G401.6 (cell line): ENCODE measurements at regions not wholly inside any gene's neighbourhood (a gene's known extent, or its start where the extent isn't known, plus 50 kb on each side); places are given as distances from the start of the nearest gene placed in this dataset.
A peak's percentile ranks its signal among the peaks of the same experiment; 100 is the strongest.

Source experiments
- FAIRE-seq: peaks from 2 replicates; lab custom pipeline; 2012; peaks lifted over from hg19 to GRCh38; lab: Jason Lieb, UNC

- FAIRE-seq: no peak
These were observed 293.7 kb downstream of the BTG1 start for GRCh38 chr12:91851741-91852477.

GRCh38 chr12:91846466-91847055 lies 299.1 kb downstream of the BTG1 start:
- FAIRE-seq: no peak

DNA sequence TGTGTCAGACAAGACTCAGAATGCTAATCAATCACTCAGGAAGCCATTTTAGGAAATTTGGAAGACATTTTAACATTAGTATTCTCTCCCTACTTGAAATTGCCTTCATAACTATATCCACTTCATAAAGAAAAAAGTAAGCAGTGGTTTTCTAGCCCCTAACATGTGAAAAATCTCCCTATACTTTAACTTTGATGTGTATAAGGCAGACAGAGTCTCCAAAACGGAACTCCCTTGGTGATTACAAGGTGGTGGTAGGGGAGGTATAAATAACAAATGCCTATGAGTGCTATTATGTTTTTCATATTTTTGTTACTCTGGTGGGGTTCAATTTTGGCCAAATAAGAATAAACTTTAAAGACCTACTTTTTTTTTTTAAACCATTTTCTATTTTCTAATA lies 300.3 kb downstream of the BTG1 start:
- no peak for FAIRE-seq

DNA sequence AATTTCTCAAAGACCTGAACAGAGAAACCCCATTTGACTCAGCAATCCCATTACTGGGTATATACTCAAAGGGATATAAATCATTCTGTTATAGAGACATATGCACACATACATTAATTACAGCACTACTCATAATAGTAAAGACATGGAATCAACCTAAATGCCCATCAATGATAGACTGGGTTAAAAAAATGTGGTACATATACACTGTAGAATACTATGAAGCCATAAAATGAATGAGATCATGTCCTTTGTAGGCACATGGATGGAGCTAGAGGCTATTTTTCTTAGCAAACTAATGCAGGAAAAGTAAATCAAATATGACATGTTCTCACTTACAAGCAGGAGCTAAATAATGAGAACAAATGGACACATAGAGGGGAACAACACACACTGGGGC lies 303.8 kb downstream of the BTG1 start:
- no peak for FAIRE-seq

DNA sequence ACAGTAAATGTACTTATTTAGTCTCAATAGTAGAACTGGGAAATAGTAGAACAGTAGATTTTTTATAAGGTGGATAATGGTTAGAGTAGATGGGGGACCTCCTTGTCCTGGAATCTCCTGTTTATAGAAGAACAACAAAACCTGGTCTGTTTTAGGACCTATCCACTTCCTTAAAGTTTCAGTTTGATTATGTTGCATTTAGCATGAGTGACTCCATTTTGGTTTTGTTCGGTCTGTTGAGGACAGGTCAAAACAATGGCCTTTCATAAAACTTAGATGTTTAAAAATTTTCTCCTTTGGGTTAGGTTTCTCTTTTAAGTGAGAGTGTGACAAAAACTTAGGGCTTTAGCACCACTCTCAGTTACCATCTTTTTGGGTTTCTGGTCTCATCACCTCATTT lies 308.9 kb downstream of the BTG1 start:
- FAIRE-seq: no peak

- FAIRE-seq: no peak
These were observed 309.4 kb downstream of the BTG1 start for GRCh38 chr12:91836264-91836663.

- no peak for FAIRE-seq
These were observed 310.0 kb downstream of the BTG1 start for GRCh38 chr12:91835693-91836092.

DNA sequence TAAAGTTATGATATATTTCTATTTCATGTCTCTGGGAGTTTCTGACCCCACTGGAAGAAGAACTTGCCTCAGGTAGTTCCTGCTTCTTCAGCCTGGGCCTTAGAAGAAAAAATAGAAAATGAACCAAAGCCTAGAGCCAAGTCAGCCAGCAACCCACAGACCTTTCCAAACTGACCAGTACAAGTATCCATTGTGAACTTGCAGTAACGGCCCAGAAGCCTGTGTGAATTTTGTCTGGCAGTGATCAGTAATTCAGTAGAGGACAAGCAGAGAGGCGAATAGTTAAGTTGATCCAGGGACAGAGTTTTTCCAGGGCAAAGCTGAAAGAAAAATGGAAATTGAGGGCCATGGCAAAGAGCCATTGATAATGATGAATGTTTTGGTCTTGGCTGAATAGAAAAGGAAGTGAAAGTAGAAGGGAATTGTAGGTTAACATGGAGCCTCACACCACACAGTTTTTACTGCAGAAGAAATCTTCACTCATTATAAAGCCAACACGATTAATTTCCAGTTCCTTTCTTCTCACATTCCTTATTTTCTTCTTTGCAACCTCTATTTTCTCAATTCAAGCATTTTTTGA lies 311.8 kb downstream of the BTG1 start:
- no peak for FAIRE-seq

DNA sequence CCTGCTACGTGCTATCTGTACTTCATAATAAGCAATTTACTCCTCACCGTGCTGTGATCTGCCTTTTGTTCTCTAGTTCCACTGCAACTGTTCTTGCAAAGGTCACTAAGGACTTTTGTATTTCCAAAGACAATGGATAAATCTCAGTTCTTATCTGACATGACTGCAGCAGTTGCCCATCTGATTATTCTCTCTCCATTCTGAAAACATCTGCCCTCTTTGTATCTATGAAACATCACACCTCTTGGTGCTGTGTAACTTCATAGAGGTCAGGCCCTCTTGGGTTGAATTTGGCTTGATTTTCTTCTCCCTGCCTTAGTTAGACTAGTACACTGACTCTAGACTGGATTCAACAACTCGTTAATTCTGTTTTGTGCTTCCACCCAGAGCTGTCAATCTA lies 319.6 kb downstream of the BTG1 start:
- FAIRE-seq: no peak

DNA sequence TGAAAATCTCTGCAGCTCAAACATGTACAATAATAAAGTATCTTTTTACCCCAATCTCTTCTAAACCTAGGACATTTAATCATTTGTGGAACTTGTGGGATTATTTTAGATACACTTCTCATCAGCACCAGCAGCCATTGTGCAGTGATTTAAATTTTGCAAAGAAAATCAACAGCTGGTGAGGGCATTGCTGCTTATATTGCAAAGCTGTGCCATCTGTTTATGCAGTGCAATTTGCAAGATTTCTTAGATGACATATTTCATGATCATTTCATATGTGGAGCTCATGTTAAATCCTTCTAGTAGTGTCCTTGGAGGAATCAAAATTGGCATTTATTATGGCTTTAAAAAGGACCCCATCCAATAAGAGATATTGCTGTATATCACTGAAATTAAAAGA lies 320.7 kb downstream of the BTG1 start:
- no peak for FAIRE-seq

DNA sequence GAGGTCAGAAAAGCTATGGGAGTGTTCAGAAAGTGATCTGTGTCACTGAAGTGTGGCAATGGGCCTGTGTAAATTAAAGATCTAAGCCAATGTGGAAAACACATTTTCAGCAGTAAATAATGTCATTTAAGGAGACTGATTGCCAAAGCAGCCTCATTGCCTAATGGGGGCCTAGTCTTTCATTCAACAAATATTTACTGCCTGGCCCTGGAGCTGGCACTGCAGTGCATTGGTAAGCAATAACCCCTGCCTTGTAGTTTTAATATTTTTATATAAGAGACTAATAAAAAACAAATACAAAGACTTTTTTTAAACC lies 326.6 kb downstream of the BTG1 start:
- no peak for FAIRE-seq

DNA sequence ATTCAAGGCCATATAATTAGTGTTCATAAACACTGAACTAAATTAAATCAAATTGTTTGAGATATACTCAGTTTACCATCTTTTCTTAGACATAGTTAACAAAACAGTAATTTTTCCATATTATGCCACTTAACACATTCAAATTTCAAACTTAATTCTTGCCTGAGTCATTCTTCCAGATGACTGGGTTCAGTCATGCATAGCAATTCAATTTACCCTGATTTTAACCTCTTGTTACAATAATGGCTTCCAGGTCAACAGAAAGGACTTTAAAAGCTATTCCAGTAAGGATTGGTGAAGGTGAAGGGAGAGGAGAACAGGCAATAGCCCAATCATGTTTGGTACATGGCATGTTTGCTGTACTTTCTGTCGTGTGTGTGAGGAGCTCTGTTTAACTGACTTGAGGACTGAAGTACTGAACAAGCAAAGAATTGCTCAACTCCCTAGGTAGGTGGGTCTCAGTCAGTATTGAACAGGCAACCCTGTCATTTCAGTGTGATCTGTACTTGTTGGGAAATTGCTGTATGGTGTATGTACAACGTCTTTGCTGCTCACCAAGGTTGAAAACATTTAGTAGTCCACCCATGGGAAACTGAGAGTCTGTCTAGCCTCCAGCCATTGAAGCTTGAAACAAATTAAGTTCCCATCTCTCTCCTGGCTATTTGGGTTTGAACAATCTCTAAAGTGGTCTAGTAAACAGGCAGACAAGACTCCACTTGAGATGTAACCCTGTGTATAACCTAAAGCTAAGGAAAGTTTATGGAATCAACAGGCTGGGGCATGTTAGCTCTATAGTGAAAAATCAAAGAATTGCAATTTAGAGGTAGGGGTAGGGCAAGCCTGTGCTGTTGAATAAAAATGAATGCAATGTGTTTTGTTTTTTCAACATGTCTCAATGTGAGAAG lies 327.2 kb downstream of the BTG1 start:
- no peak for FAIRE-seq

GRCh38 chr12:91817517-91817916 lies 328.1 kb downstream of the BTG1 start:
- FAIRE-seq: no peak

- no peak for FAIRE-seq
These were observed 331.9 kb downstream of the BTG1 start for GRCh38 chr12:91813701-91814100.

DNA sequence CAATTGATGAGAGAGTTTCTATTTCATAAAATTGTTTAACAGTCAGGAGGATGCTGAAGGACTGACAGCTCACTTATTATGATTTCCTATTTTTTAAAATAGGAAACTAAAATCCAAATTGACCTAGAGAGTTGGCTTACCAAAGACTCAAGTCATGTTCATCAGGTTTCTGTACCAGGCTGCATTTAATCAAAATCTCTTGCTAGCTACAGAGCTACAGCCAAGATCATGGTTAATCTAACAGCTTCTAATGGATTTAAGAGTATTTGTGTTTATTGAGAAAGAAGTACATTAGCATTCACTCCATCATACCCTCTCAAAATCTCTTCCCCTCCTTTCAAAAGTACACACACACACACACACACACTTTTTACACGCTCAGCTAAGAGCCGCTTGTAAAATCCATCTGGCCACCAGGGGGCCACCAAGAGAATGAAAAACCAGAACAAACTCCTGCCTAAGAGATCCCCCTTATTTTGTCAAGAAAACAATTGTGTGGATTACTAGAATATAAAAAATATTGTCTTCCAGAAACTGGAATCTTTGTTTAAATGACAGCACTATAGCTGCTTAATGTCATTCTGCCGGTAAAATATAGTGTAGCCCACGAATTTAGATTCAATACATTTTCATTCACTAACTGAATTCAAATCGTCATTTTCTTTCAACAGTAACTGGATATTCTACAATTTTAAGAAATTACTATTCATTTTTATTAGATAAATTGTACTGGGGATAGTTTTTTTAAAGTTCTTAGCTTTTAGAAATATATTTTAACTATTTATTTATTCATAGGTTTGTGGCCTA lies 334.0 kb downstream of the BTG1 start:
- peak; percentile 52 for FAIRE-seq

DNA sequence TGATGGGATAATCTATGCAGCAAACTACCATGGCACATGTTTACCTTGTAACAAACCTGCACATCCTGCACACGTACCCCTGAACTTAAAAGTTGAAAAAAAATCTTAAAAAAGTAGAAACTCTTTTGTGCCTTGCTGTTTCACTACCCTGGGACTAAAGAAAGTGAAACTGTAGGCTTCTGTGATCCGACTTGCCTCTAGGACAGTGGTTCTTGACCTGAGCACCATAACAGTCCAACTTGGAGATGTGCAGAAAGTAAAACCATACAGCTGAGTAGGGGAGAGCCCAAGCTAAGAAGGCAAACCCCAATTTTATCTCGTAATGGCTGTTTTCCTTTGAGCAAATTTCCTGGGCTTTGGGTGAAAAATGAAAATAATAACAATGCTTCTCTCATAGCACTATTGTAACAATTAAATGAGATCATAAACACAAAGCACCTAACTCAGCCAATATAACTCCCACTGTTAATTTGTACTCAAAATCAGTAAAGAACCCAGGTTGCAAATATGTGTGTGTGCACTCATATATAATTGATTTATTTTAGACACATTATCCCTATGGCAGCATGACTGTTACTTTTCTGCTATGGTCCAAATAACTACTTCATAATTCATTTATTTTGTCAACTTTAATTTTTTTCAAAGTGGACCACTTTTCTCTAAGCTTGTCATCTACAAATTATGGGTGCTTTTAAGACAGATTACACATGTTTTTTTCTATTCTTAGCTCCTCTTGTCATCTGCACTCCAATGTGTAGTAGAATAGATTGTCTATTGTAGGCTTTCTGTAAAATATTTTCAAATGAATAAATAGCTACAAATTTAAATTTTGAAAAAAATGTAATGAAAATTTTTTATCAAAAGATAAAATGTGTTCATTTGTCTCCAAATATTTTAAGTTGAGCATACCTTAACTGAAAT lies 334.9 kb downstream of the BTG1 start:
- FAIRE-seq: no peak

DNA sequence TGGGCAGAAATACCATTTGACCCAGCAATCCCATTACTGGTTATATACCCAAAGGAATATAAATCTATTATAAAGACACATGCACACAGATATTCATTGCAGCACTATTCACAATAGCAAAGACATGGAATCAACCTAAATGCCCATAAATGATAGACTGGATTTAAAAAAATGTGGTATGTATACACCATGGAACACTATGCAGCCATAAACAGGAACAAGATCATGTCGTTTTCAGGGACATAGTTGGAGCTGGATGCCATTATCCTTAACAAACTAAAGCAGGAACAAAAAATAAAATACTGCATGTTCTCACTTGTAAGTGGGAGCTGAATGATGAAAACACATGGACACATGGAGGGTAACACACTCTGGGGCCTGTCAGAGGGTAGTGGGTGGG lies 335.6 kb downstream of the BTG1 start:
- no peak for FAIRE-seq

GRCh38 chr12:91805031-91805430 lies 340.6 kb downstream of the BTG1 start:
- no peak for FAIRE-seq

DNA sequence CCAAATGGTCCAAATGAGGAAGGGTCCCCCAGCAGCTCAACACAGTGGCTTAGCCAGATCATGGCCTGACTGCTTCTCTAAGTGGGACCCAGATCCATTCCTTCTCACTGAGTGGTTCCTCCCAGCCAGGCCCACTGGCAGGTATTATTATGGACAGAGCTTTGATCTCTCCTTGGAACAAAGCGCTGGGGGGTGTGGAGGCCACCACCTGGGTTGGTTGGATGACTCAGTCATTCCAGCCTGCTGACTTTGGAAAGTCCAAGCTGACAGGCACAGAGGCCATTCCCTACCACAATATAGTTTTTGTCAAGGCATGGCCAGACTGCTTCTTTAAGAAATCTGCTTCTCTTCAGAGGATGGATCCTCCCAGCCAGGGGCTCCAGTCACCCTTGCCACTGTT lies 341.1 kb downstream of the BTG1 start:
- FAIRE-seq: no peak

DNA sequence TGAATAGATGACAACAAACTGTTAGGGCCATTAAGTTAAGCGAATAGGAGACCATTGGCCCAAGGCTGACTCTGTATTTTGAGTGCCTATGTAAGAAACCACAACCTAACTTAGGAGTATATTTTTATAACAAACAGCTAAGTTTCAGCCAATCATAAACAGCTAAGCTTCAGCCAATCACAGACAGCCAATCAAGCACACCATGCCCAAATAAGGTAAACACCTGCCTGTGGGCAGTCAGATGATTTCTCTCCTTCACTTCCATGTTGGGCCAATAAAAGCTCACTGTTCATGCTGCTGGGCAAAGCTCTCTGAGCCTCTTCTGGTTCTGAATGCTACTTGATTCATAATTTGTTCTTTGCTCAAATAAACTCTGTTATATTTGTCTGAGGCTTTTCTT lies 344.6 kb downstream of the BTG1 start:
- FAIRE-seq: no peak

DNA sequence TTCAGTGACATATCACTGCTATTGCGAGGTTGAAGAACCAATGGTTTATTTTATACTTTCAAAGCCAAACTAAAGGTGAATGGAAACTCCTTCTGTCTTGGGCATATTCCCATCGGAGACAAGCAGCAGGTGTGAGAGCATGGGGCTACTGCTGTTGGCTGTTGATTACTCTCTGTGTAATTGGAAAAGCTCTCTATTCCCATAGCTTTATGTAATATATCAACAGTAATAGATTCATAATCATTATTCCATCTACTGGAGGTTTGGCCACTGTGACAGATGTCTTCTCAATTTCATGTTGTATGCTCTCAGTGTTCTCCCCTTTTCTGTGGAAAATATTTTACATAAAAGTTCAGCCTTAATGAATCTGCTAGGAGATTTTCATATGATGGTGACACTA lies 352.0 kb downstream of the BTG1 start:
- FAIRE-seq: no peak
